Ovary (tissue), 3 donors: ENCODE measurements at regions not wholly inside any gene's neighbourhood (a gene's known extent, or its start where the extent isn't known, plus 50 kb on each side); places are given as distances from the start of the nearest gene placed in this dataset.

ENCODE experiments used
- POLR2A ChIP-seq: fragments of 450-650 bp; IDR thresholded peaks from one replicate; pipeline ENCODE4 v1.6.1; 2017; ENCODE audit warnings: antibody characterized with exemption, mild to moderate bottlenecking, moderate library complexity
- TF ChIP-seq, protein P1 (sequence below), 3 donors: fragments of 450-650 bp in 2 of 3; fragments of 200-600 bp in 1 of 3; IDR thresholded peaks; one replicate each; pipeline versions ENCODE4 v1.5.1 to v1.8.0; 2016 to 2022; ENCODE audit warnings: antibody characterized with exemption in 3 of 3, mild to moderate bottlenecking in 1 of 3
- donor health status: DM: no; HTN: no; CAD: no.

DNA sequence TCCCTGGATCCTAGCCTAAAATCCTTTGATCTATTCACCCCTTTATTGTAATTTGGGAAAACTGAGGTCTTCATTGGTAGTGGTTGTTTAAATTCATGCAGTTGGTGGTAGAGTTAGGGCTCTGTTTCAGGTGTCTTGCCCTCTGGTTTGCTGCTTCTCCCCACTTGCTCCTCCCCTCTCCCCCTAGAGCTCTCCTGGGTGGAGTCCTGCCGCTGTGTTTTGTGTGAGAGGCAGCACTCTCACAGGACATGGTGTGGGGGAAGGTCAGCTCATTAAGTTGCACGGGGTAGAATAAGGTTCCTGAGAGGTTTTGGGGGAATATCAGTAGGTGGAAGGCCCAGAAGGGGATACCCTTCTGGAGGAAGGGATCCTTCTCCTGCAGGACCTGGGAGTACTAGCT, 98.1 kb upstream of the NECTIN1 start:
- TF ChIP-seq, protein P1, sequence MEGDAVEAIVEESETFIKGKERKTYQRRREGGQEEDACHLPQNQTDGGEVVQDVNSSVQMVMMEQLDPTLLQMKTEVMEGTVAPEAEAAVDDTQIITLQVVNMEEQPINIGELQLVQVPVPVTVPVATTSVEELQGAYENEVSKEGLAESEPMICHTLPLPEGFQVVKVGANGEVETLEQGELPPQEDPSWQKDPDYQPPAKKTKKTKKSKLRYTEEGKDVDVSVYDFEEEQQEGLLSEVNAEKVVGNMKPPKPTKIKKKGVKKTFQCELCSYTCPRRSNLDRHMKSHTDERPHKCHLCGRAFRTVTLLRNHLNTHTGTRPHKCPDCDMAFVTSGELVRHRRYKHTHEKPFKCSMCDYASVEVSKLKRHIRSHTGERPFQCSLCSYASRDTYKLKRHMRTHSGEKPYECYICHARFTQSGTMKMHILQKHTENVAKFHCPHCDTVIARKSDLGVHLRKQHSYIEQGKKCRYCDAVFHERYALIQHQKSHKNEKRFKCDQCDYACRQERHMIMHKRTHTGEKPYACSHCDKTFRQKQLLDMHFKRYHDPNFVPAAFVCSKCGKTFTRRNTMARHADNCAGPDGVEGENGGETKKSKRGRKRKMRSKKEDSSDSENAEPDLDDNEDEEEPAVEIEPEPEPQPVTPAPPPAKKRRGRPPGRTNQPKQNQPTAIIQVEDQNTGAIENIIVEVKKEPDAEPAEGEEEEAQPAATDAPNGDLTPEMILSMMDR (IDR thresholded peaks at IDR 0.05) = no peak
- no peak for TF ChIP-seq POLR2A
